Panc1 (cell line): ENCODE measurements at regions not wholly inside any gene's neighbourhood (a gene's known extent, or its start where the extent isn't known, plus 50 kb on each side); places are given as distances from the start of the nearest gene placed in this dataset.

ENCODE experiments used
- ATAC-seq: fragments of 200-7000 bp; cut with Tn5 transposase; 2 replicates; pipeline ENCODE4 v1.9.1; 2020; ENCODE audit warnings: mild to moderate bottlenecking, moderate library complexity
- BruUV-seq: library from RNA; stranded (reverse); fragments of 400-500 nt; replicated peaks from 2 replicates; lab custom pipeline; 2021; lab: Mats Ljungman, UMichigan
- CTCF ChIA-PET: fragments of 300-600 bp; sonication (Branson Sonifier 250); formaldehyde crosslinking; loops from one replicate; lab custom pipeline; 2022; ENCODE audit warnings: antibody characterized with exemption; lab: Charles Lee
- POLR2A ChIA-PET: fragments of 300-600 bp; sonication (Branson Sonifier 250); formaldehyde crosslinking; loops from one replicate; lab custom pipeline; 2022; ENCODE audit warnings: antibody characterized with exemption; lab: Charles Lee
- DNase-seq: peaks from one replicate; pipeline ENCODE4 v3.0.0-alpha.2; 2010; ENCODE audit warnings: low read depth, low spot score
- H3K27ac ChIP-seq: 2 replicates; pipeline ENCODE4 v1.5.1; 2011; ENCODE audit warnings: mild to moderate bottlenecking, low read length, inconsistent platforms
- H3K27me3 ChIP-seq: fragments of 200-500 bp; sonication (Bioruptor generic); 2 replicates; pipeline ENCODE4 v1.6.0; 2014; ENCODE audit warnings: low read length, inconsistent platforms; ENCODE audit not compliant: control insufficient read depth, insufficient read depth
- H3K36me3 ChIP-seq: fragments of 200-500 bp; sonication (Bioruptor generic); 2 replicates; pipeline ENCODE4 v1.5.1; 2014; ENCODE audit warnings: inconsistent platforms, mild to moderate bottlenecking, low read length, moderate library complexity; ENCODE audit not compliant: control insufficient read depth, insufficient read depth
- H3K4me1 ChIP-seq: 2 replicates; pipeline ENCODE4 v1.5.1; 2011; ENCODE audit warnings: inconsistent platforms, mild to moderate bottlenecking, low read length, moderate library complexity; ENCODE audit not compliant: control insufficient read depth, insufficient read depth
- H3K4me3 ChIP-seq, 2 experiments: 2 replicates each; pipeline ENCODE4 v1.5.1; 2011 to 2012; ENCODE audit warnings: low read depth in 2 of 2, low read length in 2 of 2, mild to moderate bottlenecking in 2 of 2, inconsistent platforms in 1 of 2, moderate library complexity in 1 of 2
- H3K9me3 ChIP-seq: fragments of 200-500 bp; sonication (Bioruptor generic); 2 replicates; pipeline ENCODE4 v1.5.1; 2014; ENCODE audit warnings: low read depth, mild to moderate bottlenecking, inconsistent platforms, low read length, moderate library complexity; ENCODE audit not compliant: control insufficient read depth, insufficient read depth
- POLR2AphosphoS5 ChIP-seq: IDR thresholded peaks from 2 replicates; pipeline ENCODE4 v1.6.1; 2012; ENCODE audit warnings: mild to moderate bottlenecking, low read depth, low read length, moderate library complexity
- SIN3A ChIP-seq: IDR thresholded peaks from 2 replicates; pipeline ENCODE4 v1.6.1; 2012; ENCODE audit warnings: low read depth, mild to moderate bottlenecking, low read length, moderate library complexity, borderline replicate concordance; ENCODE audit not compliant: insufficient read depth
- TCF7L2 ChIP-seq: IDR thresholded peaks from 2 replicates; pipeline ENCODE4 v1.6.1; 2011; ENCODE audit warnings: mild to moderate bottlenecking, low read depth, low read length, inconsistent platforms
- in situ Hi-C: cut with HindIII; loops from 2 replicates; pipeline ENCODE4 v1.10.0; 2016; ENCODE audit warnings: low sequenced_read_pairs, low pct_unique_long_range_greater_than_20kb
- intact Hi-C: fragments of 100-400 bp; cut with micrococcal nuclease; formaldehyde crosslinking; loops from one replicate; pipeline ENCODE4 v1.10.0; 2022; ENCODE audit not compliant: unreplicated experiment
- TF ChIP-seq, protein P1 (sequence below): fragments of 450-650 bp; IDR thresholded peaks from 2 replicates; pipeline ENCODE4 v1.5.1; 2017; ENCODE audit warnings: mild to moderate bottlenecking
- TF ChIP-seq, protein P2 (sequence below), 2 experiments: IDR thresholded peaks; 2 replicates each; pipeline ENCODE4 v1.6.1; 2011 to 2012; ENCODE audit warnings: low read depth in 2 of 2, control low read depth in 1 of 2, low read length in 1 of 2, mild to moderate bottlenecking in 1 of 2, moderate library complexity in 1 of 2; ENCODE audit not compliant: insufficient read depth in 1 of 2

DNA sequence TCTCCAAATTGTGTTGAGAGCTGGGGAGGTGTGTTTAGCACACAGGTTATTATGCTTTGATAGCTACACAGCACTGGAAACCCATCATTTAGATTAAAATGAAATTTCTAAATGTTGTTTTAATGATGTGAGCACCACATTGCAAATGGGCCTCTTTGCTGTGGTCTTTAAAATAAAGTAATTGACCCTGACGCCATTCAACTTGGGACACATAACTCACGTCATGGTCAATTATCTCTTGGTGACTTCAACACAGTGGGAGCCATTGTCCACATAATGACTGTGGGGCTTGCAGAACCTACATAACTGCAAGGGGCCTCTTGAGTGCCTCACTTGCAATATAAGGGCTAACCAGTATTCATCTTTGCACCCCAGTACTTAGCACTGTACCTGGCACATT, 280.4 kb downstream of the HLX start:
- no peak overlapping the region for H3K27ac ChIP-seq
- in situ Hi-C loops, result no loop called here
- ATAC-seq, result no peak

DNA sequence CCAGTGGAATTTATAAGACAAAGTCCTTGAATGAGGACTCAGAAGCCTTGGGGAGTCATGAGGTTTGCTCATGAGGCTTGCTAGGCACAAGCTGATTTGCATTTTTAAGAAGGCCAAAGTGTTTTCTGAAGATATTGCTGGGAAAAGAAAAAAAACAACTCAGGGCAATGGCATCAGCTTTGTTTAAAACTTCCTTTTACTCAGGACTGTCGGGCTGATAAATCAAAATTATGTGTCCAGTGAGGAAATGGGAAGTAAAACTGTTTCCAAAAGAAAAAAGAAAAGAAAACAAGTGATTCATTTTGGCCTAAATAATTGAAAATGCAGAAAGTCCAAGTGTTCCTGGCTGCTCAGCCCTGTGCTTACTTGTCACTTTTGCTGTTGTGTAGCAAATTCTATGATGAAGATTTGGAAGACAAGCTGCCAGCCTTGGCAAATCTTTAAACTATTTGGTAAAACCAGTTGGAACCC, 282.4 kb downstream of the HLX start:
- ChIA-PET CTCF (no interaction called here), POLR2A (no interaction called here)
- Histone ChIP-seq H3K27me3 (no peaks in the 10 kb centered on the region), H3K27ac (no peak overlapping the region), H3K4me3 (no peak overlapping the region), H3K9me3 (no peaks in the 10 kb centered on the region), H3K4me1 (no peaks in the 10 kb centered on the region), H3K36me3 (no peaks in the 10 kb centered on the region)
- in situ Hi-C loops (no loop called here), intact Hi-C loops (no loop called here)
- BruUV-seq, result no TSS peak
- TF ChIP-seq, protein P1, sequence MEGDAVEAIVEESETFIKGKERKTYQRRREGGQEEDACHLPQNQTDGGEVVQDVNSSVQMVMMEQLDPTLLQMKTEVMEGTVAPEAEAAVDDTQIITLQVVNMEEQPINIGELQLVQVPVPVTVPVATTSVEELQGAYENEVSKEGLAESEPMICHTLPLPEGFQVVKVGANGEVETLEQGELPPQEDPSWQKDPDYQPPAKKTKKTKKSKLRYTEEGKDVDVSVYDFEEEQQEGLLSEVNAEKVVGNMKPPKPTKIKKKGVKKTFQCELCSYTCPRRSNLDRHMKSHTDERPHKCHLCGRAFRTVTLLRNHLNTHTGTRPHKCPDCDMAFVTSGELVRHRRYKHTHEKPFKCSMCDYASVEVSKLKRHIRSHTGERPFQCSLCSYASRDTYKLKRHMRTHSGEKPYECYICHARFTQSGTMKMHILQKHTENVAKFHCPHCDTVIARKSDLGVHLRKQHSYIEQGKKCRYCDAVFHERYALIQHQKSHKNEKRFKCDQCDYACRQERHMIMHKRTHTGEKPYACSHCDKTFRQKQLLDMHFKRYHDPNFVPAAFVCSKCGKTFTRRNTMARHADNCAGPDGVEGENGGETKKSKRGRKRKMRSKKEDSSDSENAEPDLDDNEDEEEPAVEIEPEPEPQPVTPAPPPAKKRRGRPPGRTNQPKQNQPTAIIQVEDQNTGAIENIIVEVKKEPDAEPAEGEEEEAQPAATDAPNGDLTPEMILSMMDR, result no peak
- TF ChIP-seq POLR2AphosphoS5 (no peak), TCF7L2 (no peak), SIN3A (no peak)
- TF ChIP-seq, protein P2, sequence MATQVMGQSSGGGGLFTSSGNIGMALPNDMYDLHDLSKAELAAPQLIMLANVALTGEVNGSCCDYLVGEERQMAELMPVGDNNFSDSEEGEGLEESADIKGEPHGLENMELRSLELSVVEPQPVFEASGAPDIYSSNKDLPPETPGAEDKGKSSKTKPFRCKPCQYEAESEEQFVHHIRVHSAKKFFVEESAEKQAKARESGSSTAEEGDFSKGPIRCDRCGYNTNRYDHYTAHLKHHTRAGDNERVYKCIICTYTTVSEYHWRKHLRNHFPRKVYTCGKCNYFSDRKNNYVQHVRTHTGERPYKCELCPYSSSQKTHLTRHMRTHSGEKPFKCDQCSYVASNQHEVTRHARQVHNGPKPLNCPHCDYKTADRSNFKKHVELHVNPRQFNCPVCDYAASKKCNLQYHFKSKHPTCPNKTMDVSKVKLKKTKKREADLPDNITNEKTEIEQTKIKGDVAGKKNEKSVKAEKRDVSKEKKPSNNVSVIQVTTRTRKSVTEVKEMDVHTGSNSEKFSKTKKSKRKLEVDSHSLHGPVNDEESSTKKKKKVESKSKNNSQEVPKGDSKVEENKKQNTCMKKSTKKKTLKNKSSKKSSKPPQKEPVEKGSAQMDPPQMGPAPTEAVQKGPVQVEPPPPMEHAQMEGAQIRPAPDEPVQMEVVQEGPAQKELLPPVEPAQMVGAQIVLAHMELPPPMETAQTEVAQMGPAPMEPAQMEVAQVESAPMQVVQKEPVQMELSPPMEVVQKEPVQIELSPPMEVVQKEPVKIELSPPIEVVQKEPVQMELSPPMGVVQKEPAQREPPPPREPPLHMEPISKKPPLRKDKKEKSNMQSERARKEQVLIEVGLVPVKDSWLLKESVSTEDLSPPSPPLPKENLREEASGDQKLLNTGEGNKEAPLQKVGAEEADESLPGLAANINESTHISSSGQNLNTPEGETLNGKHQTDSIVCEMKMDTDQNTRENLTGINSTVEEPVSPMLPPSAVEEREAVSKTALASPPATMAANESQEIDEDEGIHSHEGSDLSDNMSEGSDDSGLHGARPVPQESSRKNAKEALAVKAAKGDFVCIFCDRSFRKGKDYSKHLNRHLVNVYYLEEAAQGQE (IDR thresholded peaks at IDR 0.05; ENCODE audit: insufficient read depth in 1 of 2, low read depth in 2 of 2, low read length in 1 of 2), result no peak
- DNase-seq (no peak), ATAC-seq (no peak)

More for the DNA sequence above, 280.4 kb downstream of the HLX start:
- ChIA-PET CTCF (no interaction called here), POLR2A (no interaction called here)
- Histone ChIP-seq H3K9me3 (no peaks in the 10 kb centered on the region; the same call in 1 of the 2 replicates), H3K4me3 (no peak overlapping the region), H3K36me3 (no peaks in the 10 kb centered on the region), H3K27me3 (no peaks in the 10 kb centered on the region), H3K4me1 (no peaks in the 10 kb centered on the region)
- BruUV-seq, result no TSS peak
- DNase-seq, result no peak
- intact Hi-C loops, result no loop called here
- TF ChIP-seq, protein P1, result no peak
- TF ChIP-seq POLR2AphosphoS5 (no peak), TCF7L2 (no peak), SIN3A (no peak)
- TF ChIP-seq, protein P2 (IDR thresholded peaks at IDR 0.05; ENCODE audit: insufficient read depth in 1 of 2, low read depth in 2 of 2, low read length in 1 of 2), result no peak
